GM12865 (cell line): ENCODE measurements at regions not wholly inside any gene's neighbourhood (a gene's known extent, or its start where the extent isn't known, plus 50 kb on each side); places are given as distances from the start of the nearest gene placed in this dataset.

Experiments
- DNase-seq: peaks from one replicate; pipeline ENCODE4 v3.0.0; 2010; ENCODE audit warnings: low read depth
- H3K4me3 ChIP-seq: 2 replicates; pipeline ENCODE4 v1.5.1; 2011; ENCODE audit warnings: mild to moderate bottlenecking, low read depth, low read length, control low read depth
- CTCF ChIP-seq: IDR thresholded peaks from 2 replicates; pipeline ENCODE4 v1.5.1; 2011; ENCODE audit warnings: low read length, control low read depth, low read depth, inconsistent platforms; ENCODE audit not compliant: insufficient read depth; ENCODE audit errors: missing control alignments

- no peak for TF ChIP-seq CTCF
- DNase-seq = no peak
Measured at GRCh38 chr22:47343611-47344010, 581.2 kb downstream of the TBC1D22A start.

GRCh38 chr22:47342446-47342845, 580.0 kb downstream of the TBC1D22A start:
- H3K4me3 ChIP-seq = no peak overlapping the region
- no peak for DNase-seq
- TF ChIP-seq CTCF = no peak

More at GRCh38 chr22:47343611-47344010, 581.2 kb downstream of the TBC1D22A start:
- H3K4me3 ChIP-seq = no peak overlapping the region

GRCh38 chr22:47341464-47341863, 579.0 kb downstream of the TBC1D22A start:
- TF ChIP-seq CTCF = no peak
- H3K4me3 ChIP-seq = no peak overlapping the region
- DNase-seq = no peak

- TF ChIP-seq CTCF = no peak
- DNase-seq = no peak
Measured at GRCh38 chr22:47340851-47341436, 578.5 kb downstream of the TBC1D22A start.

GRCh38 chr22:47337161-47337621, 574.7 kb downstream of the TBC1D22A start:
- TF ChIP-seq CTCF = no peak
- no peak for DNase-seq

More at GRCh38 chr22:47340851-47341436, 578.5 kb downstream of the TBC1D22A start:
- no peak overlapping the region for H3K4me3 ChIP-seq

GRCh38 chr22:47335958-47336357, 573.5 kb downstream of the TBC1D22A start:
- TF ChIP-seq CTCF = no peak
- DNase-seq = no peak
- no peak overlapping the region for H3K4me3 ChIP-seq

More at GRCh38 chr22:47337161-47337621, 574.7 kb downstream of the TBC1D22A start:
- no peak overlapping the region for H3K4me3 ChIP-seq

GRCh38 chr22:47335460-47335859, 573.0 kb downstream of the TBC1D22A start:
- no peak for TF ChIP-seq CTCF
- DNase-seq = no peak
- H3K4me3 ChIP-seq = no peak overlapping the region
